Forelimb muscle (tissue), 1 donor: ENCODE measurements at regions not wholly inside any gene's neighbourhood (a gene's known extent, or its start where the extent isn't known, plus 50 kb on each side); places are given as distances from the start of the nearest gene placed in this dataset.

Experiments used
- DNase-seq: peaks from one replicate; pipeline ENCODE4 v3.0.0-alpha.2; 2013; ENCODE audit warnings: low read depth

- DNase-seq, result no peak
Observed at GRCh38 chr4:156654410-156654809, 317.2 kb downstream of the PDGFC start.

DNA sequence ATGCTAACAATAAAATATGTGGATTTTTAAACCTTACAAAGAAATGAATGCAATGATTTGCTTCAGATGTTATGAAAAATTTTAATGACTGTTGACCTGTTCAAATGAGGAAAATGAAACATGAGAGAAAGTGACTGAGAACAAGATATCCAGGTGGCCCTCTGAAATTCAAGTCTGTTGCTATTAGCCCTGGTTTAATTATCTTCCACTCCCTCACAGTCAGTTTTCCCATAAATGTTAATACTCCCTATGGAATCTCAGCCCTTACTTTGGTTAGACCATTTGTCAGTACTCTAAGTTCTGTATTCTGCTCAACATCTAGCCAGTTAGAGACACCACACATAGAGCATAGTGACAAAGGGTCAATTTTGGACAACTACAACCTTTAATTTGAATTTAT is 327.8 kb downstream of the PDGFC start:
- DNase-seq, result no peak

GRCh38 chr4:156642161-156642560 is 329.4 kb downstream of the PDGFC start:
- DNase-seq, result no peak

GRCh38 chr4:156638925-156639605 is 332.5 kb downstream of the PDGFC start:
- DNase-seq, result no peak

DNA sequence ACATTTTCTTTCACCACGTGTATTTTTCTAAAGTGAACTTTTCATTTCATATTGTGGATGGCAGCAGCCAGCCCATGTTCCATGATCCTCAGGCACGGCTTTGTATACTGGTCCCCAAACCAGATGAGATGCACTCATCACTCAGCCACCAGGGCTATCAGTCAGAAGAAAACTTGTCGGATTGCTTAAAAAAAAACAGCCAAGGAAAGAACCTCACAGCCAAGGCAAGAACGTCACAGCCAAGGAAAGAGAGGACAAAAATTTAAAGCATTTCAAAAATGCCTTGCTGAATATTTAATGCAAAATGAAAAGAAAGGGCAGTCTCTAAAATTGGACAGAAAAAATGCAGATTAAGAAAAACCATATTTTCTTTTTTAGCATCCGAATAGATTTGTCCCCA is 333.3 kb downstream of the PDGFC start:
- no peak for DNase-seq

DNA sequence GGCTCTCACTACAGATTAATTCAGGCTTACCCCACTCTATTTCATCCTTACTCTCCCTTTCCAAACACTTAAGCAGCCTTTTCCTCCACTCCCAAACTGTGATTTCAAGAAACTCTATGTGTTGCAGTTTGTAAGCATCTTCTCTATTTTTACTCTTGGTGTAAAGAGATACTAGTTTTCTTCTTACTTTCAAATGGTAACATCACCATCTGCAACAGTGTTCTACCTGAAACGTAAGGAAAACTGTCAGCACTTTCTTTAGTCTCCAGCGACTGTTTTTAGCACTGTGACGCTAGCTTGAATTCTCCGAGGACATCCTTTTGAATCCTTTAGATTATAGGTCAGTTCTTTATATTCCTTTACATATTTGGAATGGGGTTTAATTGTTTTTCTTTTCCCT is 335.2 kb downstream of the PDGFC start:
- DNase-seq, result no peak

DNA sequence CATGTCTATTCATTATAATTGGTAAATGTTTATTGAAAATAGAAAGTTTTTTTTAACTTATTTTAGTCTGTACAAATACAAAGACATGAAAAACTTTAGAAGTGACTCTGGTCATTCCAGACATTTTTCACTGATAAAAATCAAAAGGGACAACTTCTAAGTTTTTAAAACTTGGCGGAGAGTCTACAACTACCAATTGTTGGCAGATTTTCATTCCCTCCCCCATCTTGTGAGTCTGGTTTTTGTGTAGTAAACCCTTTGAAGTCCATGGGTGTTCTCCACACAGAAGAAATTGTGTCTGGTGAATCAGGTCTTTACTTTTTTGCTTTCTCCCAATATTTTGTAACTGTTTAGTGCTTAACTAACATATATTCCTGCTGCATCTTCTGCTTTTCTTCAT is 336.5 kb downstream of the PDGFC start:
- DNase-seq, result no peak

DNA sequence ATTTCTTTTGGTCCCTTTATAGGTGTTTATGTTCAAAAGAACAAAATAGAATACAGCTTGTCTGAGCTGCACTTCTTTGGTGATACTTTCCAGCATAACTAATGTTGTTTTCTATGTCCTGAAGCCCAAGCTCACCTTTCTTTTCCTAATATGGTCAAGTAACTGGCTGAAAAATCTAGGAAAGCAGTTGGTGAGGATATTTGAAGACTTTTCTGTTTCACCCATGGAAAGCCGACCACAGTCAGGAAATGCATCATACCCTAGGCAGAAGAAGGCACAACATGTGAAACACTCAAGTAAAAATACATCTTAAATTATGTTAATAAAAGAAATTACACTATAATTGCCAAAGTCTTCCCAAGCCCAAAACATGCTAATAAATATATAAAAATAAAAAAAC is 337.0 kb downstream of the PDGFC start:
- no peak for DNase-seq

DNA sequence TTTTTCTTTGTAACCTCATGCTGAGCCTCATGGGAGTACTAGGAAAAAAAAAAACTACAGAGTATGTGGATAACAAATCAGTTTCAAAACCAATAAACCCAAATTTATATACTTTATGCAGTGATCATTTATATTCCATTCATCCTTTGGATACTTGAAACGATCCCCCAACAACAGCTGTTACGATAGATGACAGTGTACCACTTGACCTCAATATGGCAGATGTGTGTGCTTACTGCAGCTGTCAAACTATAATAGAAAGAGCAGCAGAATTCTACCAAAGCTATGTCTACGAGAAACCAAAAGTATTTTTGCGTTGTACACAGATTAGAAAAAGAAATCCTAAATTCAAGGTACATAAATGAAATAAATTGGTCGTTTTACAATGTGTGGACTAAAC is 337.8 kb downstream of the PDGFC start:
- no peak for DNase-seq

- DNase-seq, result no peak
Observed at GRCh38 chr4:156628858-156629257, 342.7 kb downstream of the PDGFC start.

GRCh38 chr4:156623376-156623775 is 348.2 kb downstream of the PDGFC start:
- DNase-seq, result no peak

DNA sequence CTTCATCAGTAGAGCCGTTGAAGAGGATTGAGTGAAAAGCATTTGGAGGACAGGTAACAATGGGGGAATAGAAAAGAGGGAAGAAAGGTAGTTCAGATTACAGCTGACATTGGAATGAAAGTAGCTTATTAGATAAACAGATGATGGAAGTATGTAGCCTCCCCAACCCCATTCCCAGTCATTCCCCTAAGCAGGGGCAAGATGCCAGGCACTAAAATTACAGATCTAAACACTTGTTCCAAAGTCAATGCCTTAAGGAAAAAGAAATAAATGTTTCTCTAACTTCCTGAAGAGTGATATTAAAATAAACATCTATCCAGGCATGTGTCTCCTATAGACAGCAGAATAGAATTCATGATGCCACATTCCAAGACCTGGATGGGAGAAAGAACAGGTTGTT is 350.8 kb downstream of the PDGFC start:
- no peak for DNase-seq

DNA sequence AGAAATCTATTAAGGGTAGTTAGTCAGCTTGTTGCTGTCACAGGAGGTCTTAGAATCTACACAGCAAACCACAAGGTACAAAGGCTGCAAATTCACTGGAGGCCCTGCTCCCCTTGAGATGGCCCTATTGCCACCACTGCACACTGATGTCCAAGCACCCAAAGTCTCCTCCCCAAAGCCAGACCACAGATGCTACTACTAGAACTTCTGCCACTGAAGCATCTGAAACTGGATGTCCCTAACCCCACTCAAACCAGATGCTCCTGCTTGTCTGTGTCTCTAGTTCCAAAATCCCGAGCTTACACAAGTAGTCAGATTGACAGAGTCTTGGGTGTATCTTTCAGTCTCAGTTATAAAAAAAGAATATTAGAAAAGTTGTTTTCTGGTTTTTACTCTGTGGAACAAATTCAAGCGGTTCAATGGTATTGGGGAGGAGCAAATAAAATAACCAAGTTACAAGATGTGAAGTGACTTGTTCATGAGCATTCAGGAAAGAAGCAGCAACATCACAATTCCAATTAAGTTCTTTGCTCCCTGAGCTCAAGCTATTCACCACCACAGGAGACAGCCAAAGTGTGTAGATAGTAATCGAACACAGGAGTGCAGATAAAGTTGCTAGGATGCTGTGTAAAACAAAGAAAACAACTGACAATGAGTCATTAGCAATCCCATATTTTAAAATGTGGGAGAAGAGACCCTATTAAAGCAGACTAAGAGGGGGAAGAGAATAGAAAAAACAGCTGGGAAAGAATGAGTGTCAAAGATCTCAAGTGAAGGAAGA is 352.3 kb downstream of the PDGFC start:
- no peak for DNase-seq

DNA sequence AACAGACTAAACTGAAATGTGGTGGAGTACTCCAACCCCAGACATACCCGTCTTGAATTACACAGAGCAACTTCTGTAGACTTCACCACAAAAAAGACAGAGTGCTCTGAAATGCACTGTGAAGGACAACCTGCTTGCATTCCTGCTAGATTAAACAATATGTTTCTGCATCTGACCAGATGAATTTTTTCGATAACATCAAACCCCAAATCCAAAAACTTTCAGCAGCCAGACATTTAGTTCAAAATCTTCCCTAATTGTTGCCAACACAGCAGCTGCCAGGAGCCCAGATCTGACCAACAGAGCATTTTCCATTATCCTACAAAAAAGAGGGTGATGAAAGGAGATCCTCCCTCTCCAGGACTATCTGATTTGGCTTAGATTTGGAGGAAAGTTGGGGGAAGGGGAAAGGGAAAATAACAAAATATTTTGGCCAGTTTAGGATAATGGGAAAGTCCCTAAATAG is 356.5 kb downstream of the PDGFC start:
- DNase-seq, result peak; percentile 46

DNA sequence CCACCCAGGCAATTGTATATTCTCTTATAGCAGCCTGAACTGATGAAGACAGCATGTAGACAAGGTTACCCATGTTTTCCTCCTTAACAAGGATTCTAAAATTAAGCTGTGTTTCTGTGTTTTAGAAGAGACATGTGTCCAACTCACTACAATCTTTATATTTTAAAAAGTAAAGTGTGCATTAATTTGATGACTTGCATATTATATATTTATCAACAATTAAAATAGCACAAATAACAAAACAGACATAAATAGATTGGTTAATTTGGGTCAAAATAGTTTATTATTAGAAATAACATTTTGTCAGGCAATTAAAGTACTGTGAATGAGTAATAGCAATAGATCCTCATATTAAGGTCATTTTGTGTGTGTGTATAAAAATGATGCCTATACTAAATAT is 357.1 kb downstream of the PDGFC start:
- DNase-seq, result no peak

- no peak for DNase-seq
Observed at GRCh38 chr4:156609421-156609820, 362.2 kb downstream of the PDGFC start.

DNA sequence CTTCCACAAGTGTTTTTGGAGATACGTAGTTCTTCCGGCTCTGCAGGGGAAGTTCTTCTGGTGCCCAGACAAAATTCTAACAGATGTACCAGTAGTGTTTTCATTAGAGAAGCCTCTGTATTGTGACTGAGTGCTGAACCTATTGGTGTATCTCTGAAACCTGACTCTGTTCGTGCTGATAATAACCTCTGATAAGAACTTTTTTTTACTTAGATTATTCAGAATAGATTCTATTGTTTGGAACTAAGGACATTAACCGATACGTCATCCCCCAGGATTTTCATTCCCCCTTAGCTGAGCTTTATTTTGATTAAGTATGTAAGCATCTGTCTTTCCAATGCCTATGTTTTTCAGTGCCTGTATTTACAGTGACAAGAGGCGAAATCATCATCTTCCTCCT is 362.9 kb downstream of the PDGFC start:
- DNase-seq, result no peak

DNA sequence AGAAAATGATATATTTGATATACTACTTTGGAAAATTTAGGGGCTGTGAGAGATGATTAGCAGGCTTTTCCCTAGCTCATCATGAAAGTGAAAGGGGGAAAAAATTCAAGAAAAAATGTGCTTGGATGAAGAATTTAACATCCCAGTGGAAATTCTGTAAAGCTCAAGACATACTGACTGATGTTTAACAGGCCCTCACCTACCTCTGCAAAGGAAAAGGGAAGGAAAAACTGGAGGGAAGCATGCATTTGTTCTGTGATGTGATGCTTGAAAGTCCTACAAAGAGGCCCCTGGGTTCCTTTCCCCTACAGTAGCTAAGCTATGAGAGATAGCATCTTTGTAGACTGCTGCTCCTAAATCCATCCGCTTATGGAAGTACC is 364.1 kb downstream of the PDGFC start:
- DNase-seq, result no peak

- no peak for DNase-seq
Observed at GRCh38 chr4:156606554-156607477, 364.8 kb downstream of the PDGFC start.

DNA sequence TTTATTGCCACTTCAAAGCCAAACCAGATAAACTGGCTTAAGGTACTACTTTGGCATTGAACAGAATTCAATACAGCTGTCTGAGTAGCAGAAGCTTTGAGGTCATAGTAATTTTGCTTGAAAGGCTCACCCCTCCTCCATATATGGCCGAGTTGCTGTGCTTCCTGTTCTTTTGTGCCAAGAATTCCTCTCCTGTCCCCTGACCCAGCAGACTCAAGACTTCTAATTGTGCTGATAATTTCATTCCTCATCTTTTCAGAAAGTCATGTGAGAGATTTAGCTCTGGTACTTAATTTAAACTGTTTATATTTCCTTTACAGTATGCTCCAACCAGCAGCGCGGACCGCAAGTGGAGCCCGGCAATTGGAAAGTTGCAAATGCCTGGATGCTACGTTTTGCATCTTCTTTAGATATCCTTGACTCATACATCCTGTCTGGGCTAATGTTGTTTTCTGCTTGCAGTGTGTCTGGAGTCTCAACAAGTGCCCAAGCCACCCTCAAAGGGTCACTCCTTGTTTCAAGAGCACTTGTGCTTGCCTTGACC is 373.4 kb downstream of the PDGFC start:
- no peak for DNase-seq

- no peak for DNase-seq
Observed at GRCh38 chr4:156596706-156597329, 374.8 kb downstream of the PDGFC start.

- no peak for DNase-seq
Observed at GRCh38 chr4:156596026-156596425, 375.6 kb downstream of the PDGFC start.
